ENCODE measurements at regions not wholly inside any gene's neighbourhood (a gene's known extent, or its start where the extent isn't known, plus 50 kb on each side); places are given as distances from the start of the nearest gene placed in this dataset.

DNA sequence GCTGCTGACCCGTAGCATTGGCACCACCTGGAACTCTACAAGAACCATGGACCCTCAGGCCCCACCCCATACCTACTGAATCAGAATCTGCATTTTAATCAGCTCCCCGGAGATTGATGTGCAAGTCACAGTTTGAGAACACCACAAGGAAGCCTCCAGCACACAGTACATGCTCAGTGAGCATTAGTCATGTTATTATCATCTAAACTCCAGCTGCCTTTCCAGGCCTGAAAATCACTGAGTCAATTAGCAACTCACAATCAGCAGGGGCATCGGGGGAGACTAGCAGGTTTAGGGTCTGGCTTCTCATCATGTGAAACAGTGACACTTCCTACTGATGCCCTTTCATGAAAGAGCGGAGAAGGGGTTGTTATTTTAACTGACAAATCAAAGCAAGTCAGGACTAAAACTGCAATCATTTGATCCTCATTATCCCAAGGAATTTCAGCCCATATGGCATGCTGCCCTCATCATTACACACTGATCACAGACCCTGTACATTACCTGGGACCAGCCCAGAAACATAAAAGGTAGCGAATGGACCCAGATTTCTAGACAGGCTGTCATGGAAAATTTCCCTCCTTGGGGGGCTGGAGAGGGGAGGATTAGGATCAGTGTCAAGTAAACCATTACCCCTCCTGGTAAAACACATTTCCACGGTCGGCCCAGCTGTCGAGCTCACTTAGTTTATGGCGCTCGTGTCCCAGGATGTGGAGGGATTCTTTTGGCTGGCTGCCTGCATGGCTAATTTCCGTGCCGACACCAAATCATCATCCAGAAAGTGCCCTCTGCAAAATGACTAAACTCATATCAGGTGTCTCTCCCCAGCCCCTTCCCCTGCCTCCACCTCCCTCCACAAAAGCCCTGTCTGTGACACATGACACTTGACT, 122.8 kb downstream of the PRLHR start:
- H3K56ac ChIP-seq (ENCODE audit: insufficient read length, low read depth, low read length) = no peak overlapping the region
- H4K20me1 ChIP-seq (ENCODE audit: control insufficient read depth, insufficient read depth, insufficient read length) = no peaks in the 10 kb centered on the region
- H4K5ac ChIP-seq (ENCODE audit: insufficient read length, low read depth, low read length) = no peak overlapping the region
- H3K79me1 ChIP-seq (ENCODE audit: insufficient read depth, low read depth, low read length, poor library complexity, severe bottlenecking) = no peaks in the 10 kb centered on the region
- H3K9me3 Mint-ChIP-seq = no peaks in the 10 kb centered on the region
- no peaks in the 10 kb centered on the region for H3K79me2 ChIP-seq (ENCODE audit: insufficient read depth, low read length)
- no CpG with 5 or more reads among the region's 12 CpGs for WGBS (ENCODE audit: extremely low coverage, insufficient read length, low lambda C conversion rate)
- no peak overlapping the region for H3K9ac ChIP-seq (ENCODE audit: extremely low read depth, insufficient read length, low read length)
- H3K23me2 ChIP-seq (ENCODE audit: insufficient read length, low read depth, low read length, poor library complexity, severe bottlenecking) = no peaks in the 10 kb centered on the region
- H3K27me3 ChIP-seq (ENCODE audit: insufficient read depth, low read length) = no peaks in the 10 kb centered on the region
- no peak overlapping the region for H2BK15ac ChIP-seq (ENCODE audit: low read depth, low read length)
- no peaks in the 10 kb centered on the region for H3K9me3 ChIP-seq (ENCODE audit: control insufficient read depth, low read depth, low read length)
- H3K27ac ChIP-seq (ENCODE audit: insufficient read length, low read depth, low read length) = no peak overlapping the region
- H3K27ac Mint-ChIP-seq = no peak overlapping the region; a peak in 1 of 7 replicates
- H2AFZ ChIP-seq (ENCODE audit: low read length) = no peak overlapping the region
- H2AK5ac ChIP-seq (ENCODE audit: insufficient read length, low read length) = no peak overlapping the region
- H4K91ac ChIP-seq (ENCODE audit: insufficient read length, low read depth, low read length) = no peak overlapping the region
- no peak overlapping the region for H2BK20ac ChIP-seq (ENCODE audit: low read depth, low read length, poor library complexity, severe bottlenecking)
- H4K8ac ChIP-seq (replicated peaks; ENCODE audit: insufficient read length, low read depth, low read length) = no peak overlapping the region
- H3K14ac ChIP-seq (ENCODE audit: insufficient read depth, low read length) = no peak overlapping the region
- H3K4me1 Mint-ChIP-seq = peaks cover 8 to 13% of the 10 kb centered on the region in 2 experiments
- H3K4me1 ChIP-seq (ENCODE audit: insufficient read depth, low read length) = no peaks in the 10 kb centered on the region
- no peaks in the 10 kb centered on the region; a peak in 1 of 7 replicates for H3K36me3 Mint-ChIP-seq (ENCODE audit: insufficient read depth in 1 of 3, low read depth in 3 of 3)
- H3K4me3 Mint-ChIP-seq = no peak overlapping the region
- TF ChIP-seq, protein P1, sequence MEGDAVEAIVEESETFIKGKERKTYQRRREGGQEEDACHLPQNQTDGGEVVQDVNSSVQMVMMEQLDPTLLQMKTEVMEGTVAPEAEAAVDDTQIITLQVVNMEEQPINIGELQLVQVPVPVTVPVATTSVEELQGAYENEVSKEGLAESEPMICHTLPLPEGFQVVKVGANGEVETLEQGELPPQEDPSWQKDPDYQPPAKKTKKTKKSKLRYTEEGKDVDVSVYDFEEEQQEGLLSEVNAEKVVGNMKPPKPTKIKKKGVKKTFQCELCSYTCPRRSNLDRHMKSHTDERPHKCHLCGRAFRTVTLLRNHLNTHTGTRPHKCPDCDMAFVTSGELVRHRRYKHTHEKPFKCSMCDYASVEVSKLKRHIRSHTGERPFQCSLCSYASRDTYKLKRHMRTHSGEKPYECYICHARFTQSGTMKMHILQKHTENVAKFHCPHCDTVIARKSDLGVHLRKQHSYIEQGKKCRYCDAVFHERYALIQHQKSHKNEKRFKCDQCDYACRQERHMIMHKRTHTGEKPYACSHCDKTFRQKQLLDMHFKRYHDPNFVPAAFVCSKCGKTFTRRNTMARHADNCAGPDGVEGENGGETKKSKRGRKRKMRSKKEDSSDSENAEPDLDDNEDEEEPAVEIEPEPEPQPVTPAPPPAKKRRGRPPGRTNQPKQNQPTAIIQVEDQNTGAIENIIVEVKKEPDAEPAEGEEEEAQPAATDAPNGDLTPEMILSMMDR (conservative IDR thresholded peaks at IDR 0.05) = no peak
- H3K27me3 Mint-ChIP-seq (ENCODE audit: low read depth) = peaks cover 5% of the 10 kb centered on the region
- no peak overlapping the region for H3K18ac ChIP-seq (ENCODE audit: insufficient read length, low read depth, low read length)
- DNase-seq = no peak
- no peak overlapping the region for H3K4ac ChIP-seq (ENCODE audit: low read depth, low read length)
- H3K23ac ChIP-seq (ENCODE audit: insufficient read length, low read depth, low read length) = no peak overlapping the region
- no peak overlapping the region for H2BK12ac ChIP-seq (ENCODE audit: insufficient read length, low read depth, low read length)
- H2BK5ac ChIP-seq (ENCODE audit: insufficient read length, low read length) = no peak overlapping the region
- H3T11ph ChIP-seq (ENCODE audit: low read length) = no peak overlapping the region
- no peak overlapping the region for H2BK120ac ChIP-seq (ENCODE audit: low read depth, low read length, poor library complexity, severe bottlenecking)
- no peak overlapping the region for H3K4me2 ChIP-seq (ENCODE audit: insufficient read depth, insufficient read length, low read length)
